Esophagus muscularis mucosa (tissue), 4 donors: ENCODE measurements at regions not wholly inside any gene's neighbourhood (a gene's known extent, or its start where the extent isn't known, plus 50 kb on each side); places are given as distances from the start of the nearest gene placed in this dataset.

ENCODE experiments used
- DNase-seq: peaks from one replicate; pipeline ENCODE4 v3.0.0-alpha.2; 2017; ENCODE audit errors: extremely low spot score
- H3K27ac ChIP-seq, 4 donors: fragments of 200-600 bp; sonication (generic); replicated peaks in 1 of 4; 1 replicate in 3 of 4; 2 replicates in 1 of 4; pipeline ENCODE4 v1.5.1; 2016 to 2019; ENCODE audit warnings: mild to moderate bottlenecking in 1 of 4
- H3K27me3 ChIP-seq, 4 donors: fragments of 200-600 bp; sonication (generic); one replicate each; pipeline versions ENCODE4 v1.5.1 to v1.6.0; 2016 to 2019
- H3K36me3 ChIP-seq, 4 donors: fragments of 200-600 bp; sonication (generic); one replicate each; pipeline ENCODE4 v1.5.1; 2016 to 2019
- H3K4me1 ChIP-seq, 4 donors: fragments of 200-600 bp; sonication (generic); one replicate each; pipeline ENCODE4 v1.5.1; 2016 to 2019
- H3K4me3 ChIP-seq, 4 donors: fragments of 200-600 bp; sonication (generic); 1 replicate in 2 of 4; 2 replicates in 2 of 4; pipeline ENCODE4 v1.5.1; 2016 to 2019; ENCODE audit warnings: mild to moderate bottlenecking in 4 of 4, moderate library complexity in 1 of 4
- H3K9me3 ChIP-seq, 4 donors: fragments of 200-600 bp; sonication (generic); 1 replicate in 3 of 4; 2 replicates in 1 of 4; pipeline ENCODE4 v1.5.1; 2016 to 2019
- EP300 ChIP-seq: sonication (generic); formaldehyde crosslinking; IDR thresholded peaks from one replicate; pipeline ENCODE4 v1.6.1; 2017; ENCODE audit warnings: antibody characterized with exemption
- POLR2A ChIP-seq: fragments of 450-650 bp; IDR thresholded peaks from one replicate; pipeline ENCODE4 v1.6.1; 2017; ENCODE audit warnings: antibody characterized with exemption, moderate library complexity, mild to moderate bottlenecking, low read depth
- POLR2AphosphoS5 ChIP-seq, 2 donors: sonication (generic); formaldehyde crosslinking; IDR thresholded peaks; one replicate each; pipeline ENCODE4 v1.6.1; 2017; ENCODE audit warnings: antibody characterized with exemption in 2 of 2
- WGBS: methylation state at CpG from one replicate; pipeline ENCODE4 v1.1.5; 2018; 5-methylcytosine and 5-hydroxymethylcytosine counted together
- intact Hi-C: fragments of 100-400 bp; cut with DNase I; formaldehyde crosslinking; loops from one replicate; pipeline ENCODE4 v1.15.1; 2023
- TF ChIP-seq, protein P1 (sequence below), 3 experiments: fragments of 200-600 bp in 2 of 3; fragments of 450-650 bp in 1 of 3; sonication (generic) in 2 of 3; IDR thresholded peaks; one replicate each; pipeline ENCODE4 v1.5.1; 2017 to 2019; ENCODE audit warnings: antibody characterized with exemption in 3 of 3, mild to moderate bottlenecking in 2 of 3, moderate library complexity in 1 of 3

GRCh38 chr10:21065621-21066248 is 168.6 kb upstream of the NEBL start:
- no peak overlapping the region for H3K27ac ChIP-seq
- no peaks in the 10 kb centered on the region for H3K9me3 ChIP-seq
- no peak overlapping the region for H3K4me3 ChIP-seq
- WGBS, result 85% methylated on average over 2 of the region's 2 CpGs
- H3K36me3 ChIP-seq, result no peaks in the 10 kb centered on the region
- intact Hi-C loops, result no loop called here
- DNase-seq, result no peak
- H3K27me3 ChIP-seq, result peaks cover 0 to 11% (median 0%) of the 10 kb centered on the region in 4 donors
- TF ChIP-seq POLR2A (no peak), POLR2AphosphoS5 (IDR thresholded peaks at IDR 0.05) (no peak), EP300 (no peak)
- TF ChIP-seq, protein P1, sequence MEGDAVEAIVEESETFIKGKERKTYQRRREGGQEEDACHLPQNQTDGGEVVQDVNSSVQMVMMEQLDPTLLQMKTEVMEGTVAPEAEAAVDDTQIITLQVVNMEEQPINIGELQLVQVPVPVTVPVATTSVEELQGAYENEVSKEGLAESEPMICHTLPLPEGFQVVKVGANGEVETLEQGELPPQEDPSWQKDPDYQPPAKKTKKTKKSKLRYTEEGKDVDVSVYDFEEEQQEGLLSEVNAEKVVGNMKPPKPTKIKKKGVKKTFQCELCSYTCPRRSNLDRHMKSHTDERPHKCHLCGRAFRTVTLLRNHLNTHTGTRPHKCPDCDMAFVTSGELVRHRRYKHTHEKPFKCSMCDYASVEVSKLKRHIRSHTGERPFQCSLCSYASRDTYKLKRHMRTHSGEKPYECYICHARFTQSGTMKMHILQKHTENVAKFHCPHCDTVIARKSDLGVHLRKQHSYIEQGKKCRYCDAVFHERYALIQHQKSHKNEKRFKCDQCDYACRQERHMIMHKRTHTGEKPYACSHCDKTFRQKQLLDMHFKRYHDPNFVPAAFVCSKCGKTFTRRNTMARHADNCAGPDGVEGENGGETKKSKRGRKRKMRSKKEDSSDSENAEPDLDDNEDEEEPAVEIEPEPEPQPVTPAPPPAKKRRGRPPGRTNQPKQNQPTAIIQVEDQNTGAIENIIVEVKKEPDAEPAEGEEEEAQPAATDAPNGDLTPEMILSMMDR (IDR thresholded peaks at IDR 0.05), result no peak
- H3K4me1 ChIP-seq, result no peaks in the 10 kb centered on the region

- no peak for DNase-seq
- H3K4me1 ChIP-seq, result no peaks in the 10 kb centered on the region
- no peak overlapping the region for H3K27ac ChIP-seq
- WGBS, result 65% methylated on average over 4 of the region's 4 CpGs
- peaks cover 0 to 11% (median 0%) of the 10 kb centered on the region in 4 donors for H3K27me3 ChIP-seq
- no peak overlapping the region for H3K4me3 ChIP-seq
- H3K36me3 ChIP-seq, result no peaks in the 10 kb centered on the region
- H3K9me3 ChIP-seq, result peaks cover 0 to 17% (median 4%) of the 10 kb centered on the region in 4 donors
- no peak for TF ChIP-seq POLR2A
- no peak for TF ChIP-seq POLR2AphosphoS5 (IDR thresholded peaks at IDR 0.05)
- TF ChIP-seq, protein P1 (IDR thresholded peaks at IDR 0.05), result no peak
- no peak for TF ChIP-seq EP300
- intact Hi-C loops, result no loop called here
Observed at GRCh38 chr10:21061982-21062381, 164.9 kb upstream of the NEBL start.

GRCh38 chr10:21061184-21061583 is 164.1 kb upstream of the NEBL start:
- H3K4me3 ChIP-seq, result no peak overlapping the region
- peaks cover 0 to 11% (median 0%) of the 10 kb centered on the region in 4 donors for H3K27me3 ChIP-seq
- TF ChIP-seq POLR2A (no peak), EP300 (no peak), POLR2AphosphoS5 (IDR thresholded peaks at IDR 0.05) (no peak)
- TF ChIP-seq, protein P1 (IDR thresholded peaks at IDR 0.05), result no peak
- H3K36me3 ChIP-seq, result no peaks in the 10 kb centered on the region
- H3K27ac ChIP-seq, result no peak overlapping the region
- H3K9me3 ChIP-seq, result peaks cover 0 to 17% (median 4%) of the 10 kb centered on the region in 4 donors
- no peak for DNase-seq
- H3K4me1 ChIP-seq, result no peaks in the 10 kb centered on the region
- WGBS, result 93% methylated on average over 2 of the region's 2 CpGs
- intact Hi-C loops, result no loop called here

DNA sequence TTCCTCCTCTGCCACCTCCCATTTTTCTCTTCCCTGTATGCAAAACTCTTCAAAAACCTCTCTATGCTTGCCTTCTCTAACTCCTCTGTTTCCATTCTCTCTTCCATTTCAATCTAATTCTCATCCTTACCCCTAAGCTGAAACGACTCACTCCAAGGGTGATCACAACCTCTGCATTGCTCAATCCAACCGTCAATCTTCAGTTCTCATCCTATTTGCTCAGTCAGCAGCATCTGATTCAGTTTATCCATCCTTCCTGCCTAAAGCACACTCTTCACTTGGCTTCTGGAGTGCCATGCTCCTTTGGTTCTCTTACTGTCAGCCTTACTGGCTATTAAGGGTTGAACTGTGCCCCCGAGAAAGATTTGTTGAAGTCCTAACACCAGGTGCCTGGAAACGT is 163.5 kb upstream of the NEBL start:
- Histone ChIP-seq H3K4me3 (no peak overlapping the region), H3K4me1 (no peaks in the 10 kb centered on the region), H3K36me3 (no peaks in the 10 kb centered on the region), H3K27ac (no peak overlapping the region), H3K9me3 (peaks cover 0 to 17% (median 4%) of the 10 kb centered on the region in 4 donors), H3K27me3 (peaks cover 0 to 13% (median 0%) of the 10 kb centered on the region in 4 donors)
- TF ChIP-seq POLR2A, result no peak
- TF ChIP-seq EP300, result no peak
- TF ChIP-seq, protein P1 (IDR thresholded peaks at IDR 0.05), result no peak
- no peak for TF ChIP-seq POLR2AphosphoS5 (IDR thresholded peaks at IDR 0.05)
- 82% methylated on average over 4 of the region's 4 CpGs for whole genome bisulfite sequencing
- DNase-seq, result no peak
- intact Hi-C loops, result no loop called here

DNA sequence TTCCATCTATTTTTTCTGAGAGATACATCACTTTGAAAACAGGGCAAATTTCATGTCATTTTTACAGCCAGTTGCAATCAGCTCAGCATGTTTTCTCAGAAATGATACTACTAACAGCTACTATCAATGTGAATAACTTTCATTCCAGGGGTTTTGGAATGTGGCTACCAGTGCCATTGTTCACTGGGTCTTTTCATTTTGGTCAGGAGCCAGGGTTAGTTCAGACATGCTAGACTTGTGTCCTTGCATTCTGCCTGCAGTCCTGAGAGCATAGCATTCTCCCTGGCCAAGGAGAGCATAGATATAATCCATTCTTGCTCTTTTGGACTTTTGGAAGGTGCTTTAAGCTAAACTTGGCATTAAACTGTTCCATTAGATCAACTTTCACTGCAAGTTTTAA is 160.9 kb upstream of the NEBL start:
- TF ChIP-seq, protein P1 (IDR thresholded peaks at IDR 0.05), result no peak
- no peak for TF ChIP-seq POLR2A
- no peak for TF ChIP-seq POLR2AphosphoS5 (IDR thresholded peaks at IDR 0.05)
- no peak for TF ChIP-seq EP300
- no peak overlapping the region for H3K27ac ChIP-seq
- H3K9me3 ChIP-seq, result peaks cover 0 to 17% (median 4%) of the 10 kb centered on the region in 4 donors
- no peaks in the 10 kb centered on the region for H3K4me1 ChIP-seq
- H3K27me3 ChIP-seq, result peaks cover 0 to 10% (median 0%) of the 10 kb centered on the region in 4 donors
- H3K4me3 ChIP-seq, result no peak overlapping the region
- no peaks in the 10 kb centered on the region for H3K36me3 ChIP-seq
- intact Hi-C loops, result no loop called here
- DNase-seq, result no peak
